IMR-90 (cell line): ENCODE measurements at regions not wholly inside any gene's neighbourhood (a gene's known extent, or its start where the extent isn't known, plus 50 kb on each side); places are given as distances from the start of the nearest gene placed in this dataset.

ENCODE experiments used
- ATAC-seq: fragments of 200-7000 bp; cut with Tn5 transposase; 2 replicates; pipeline ENCODE4 v1.9.1; 2020; ENCODE audit warnings: low read depth, mild to moderate bottlenecking, moderate library complexity
- BruUV-seq: library from RNA; stranded (reverse); fragments of 400-500 nt; replicated peaks from 2 replicates; lab custom pipeline; 2021; lab: Mats Ljungman, UMichigan
- CTCF ChIA-PET: fragments of 300-600 bp; formaldehyde crosslinking; extraction: SDS; loops from one replicate; lab custom pipeline; 2021; ENCODE audit warnings: antibody characterized with exemption; lab: Yijun Ruan, JAX
- POLR2A ChIA-PET: fragments of 300-600 bp; sonication (Branson Sonifier 250); formaldehyde crosslinking; loops from one replicate; lab custom pipeline; 2022; ENCODE audit warnings: antibody characterized with exemption; ENCODE audit not compliant: unreplicated experiment; lab: Charles Lee
- DNase-seq: peaks from one replicate; pipeline ENCODE4 v3.0.0; 2013
- H2AFZ ChIP-seq: replicated peaks from 2 replicates; pipeline ENCODE3; 2013; ENCODE audit warnings: low read length, mild to moderate bottlenecking; ENCODE audit not compliant: poor library complexity
- H2AK5ac ChIP-seq: 2 replicates; pipeline ENCODE4 v1.6.1; 2013; ENCODE audit warnings: low read depth, low read length, inconsistent platforms
- H2AK9ac ChIP-seq: replicated peaks from 2 replicates; pipeline ENCODE3; 2013; ENCODE audit warnings: mild to moderate bottlenecking, low read depth, low read length, moderate library complexity; ENCODE audit not compliant: poor library complexity
- H2BK120ac ChIP-seq: 2 replicates; pipeline ENCODE4 v1.6.1; 2013; ENCODE audit warnings: low read depth, low read length, inconsistent platforms
- H2BK15ac ChIP-seq: 3 replicates; pipeline ENCODE4 v1.6.1; 2013; ENCODE audit warnings: low read depth, low read length, inconsistent platforms
- H2BK20ac ChIP-seq: 2 replicates; pipeline ENCODE4 v1.6.1; 2013; ENCODE audit warnings: low read depth, mild to moderate bottlenecking, inconsistent platforms, low read length, moderate library complexity
- H2BK5ac ChIP-seq: 2 replicates; pipeline ENCODE4 v1.6.1; 2013; ENCODE audit warnings: mild to moderate bottlenecking, low read depth, low read length, inconsistent platforms; ENCODE audit not compliant: poor library complexity, severe bottlenecking
- H3K14ac ChIP-seq: replicated peaks from 2 replicates; pipeline ENCODE4 v1.6.1; 2013; ENCODE audit warnings: low read depth, low read length, inconsistent platforms
- H3K18ac ChIP-seq: 2 replicates; pipeline ENCODE4 v1.6.1; 2013; ENCODE audit warnings: low read depth, low read length, control low read depth
- H3K23ac ChIP-seq: 2 replicates; pipeline ENCODE4 v1.6.1; 2013; ENCODE audit warnings: low read depth, low read length, inconsistent platforms
- H3K27ac ChIP-seq: 2 replicates; pipeline ENCODE4 v1.5.1; 2013; ENCODE audit warnings: mild to moderate bottlenecking, control low read depth, low read length; ENCODE audit not compliant: insufficient read depth
- H3K27me3 ChIP-seq: 2 replicates; pipeline ENCODE4 v1.6.1; 2013; ENCODE audit warnings: low read length; ENCODE audit not compliant: control insufficient read depth, insufficient read depth
- H3K36me3 ChIP-seq: 2 replicates; pipeline ENCODE4 v1.6.1; 2013; ENCODE audit warnings: low read length, mixed read lengths; ENCODE audit not compliant: control insufficient read depth, insufficient read depth
- H3K4ac ChIP-seq: 2 replicates; pipeline ENCODE4 v1.6.1; 2013; ENCODE audit warnings: low read depth, low read length, inconsistent platforms
- H3K4me1 ChIP-seq: 2 replicates; pipeline ENCODE4 v1.6.1; 2013; ENCODE audit warnings: low read length, mixed read lengths; ENCODE audit not compliant: control insufficient read depth, insufficient read depth
- H3K4me2 ChIP-seq: 2 replicates; pipeline ENCODE4 v1.6.1; 2013; ENCODE audit warnings: low read depth, mild to moderate bottlenecking, control low read depth, low read length, moderate library complexity
- H3K4me3 ChIP-seq: 2 replicates; pipeline ENCODE4 v1.5.1; 2013; ENCODE audit warnings: low read depth, mild to moderate bottlenecking, control low read depth, low read length, moderate library complexity; ENCODE audit not compliant: insufficient read depth
- H3K56ac ChIP-seq: 2 replicates; pipeline ENCODE4 v1.6.1; 2013; ENCODE audit warnings: low read length, inconsistent platforms; ENCODE audit not compliant: insufficient read depth; ENCODE audit errors: extremely low read depth
- H3K79me1 ChIP-seq, 2 experiments: 2 replicates each; pipeline ENCODE4 v1.6.1; 2013; ENCODE audit warnings: low read length in 2 of 2, inconsistent platforms in 1 of 2, low read depth in 1 of 2
- H3K9ac ChIP-seq: 2 replicates; pipeline ENCODE4 v1.6.1; 2013; ENCODE audit warnings: low read depth, low read length, control low read depth
- H3K9me1 ChIP-seq: 2 replicates; pipeline ENCODE4 v1.6.1; 2013; ENCODE audit warnings: low read length, inconsistent platforms; ENCODE audit not compliant: insufficient read depth
- H3K9me3 ChIP-seq: 2 replicates; pipeline ENCODE4 v1.6.1; 2013; ENCODE audit warnings: low read length; ENCODE audit not compliant: control insufficient read depth, insufficient read depth
- H4K20me1 ChIP-seq: 2 replicates; pipeline ENCODE4 v1.6.1; 2013; ENCODE audit warnings: low read length, inconsistent platforms; ENCODE audit not compliant: insufficient read depth
- H4K5ac ChIP-seq: 2 replicates; pipeline ENCODE4 v1.6.1; 2013; ENCODE audit warnings: mild to moderate bottlenecking, low read depth, low read length, control low read depth
- H4K8ac ChIP-seq, 2 experiments: 2 replicates each; pipeline ENCODE4 v1.6.1; 2013; ENCODE audit warnings: low read depth in 2 of 2, low read length in 2 of 2, control low read depth in 1 of 2, inconsistent platforms in 1 of 2
- H4K91ac ChIP-seq: 2 replicates; pipeline ENCODE4 v1.6.1; 2013; ENCODE audit warnings: low read depth, low read length, inconsistent platforms; ENCODE audit not compliant: insufficient read depth
- BHLHE40 ChIP-seq: fragments of 150-350 bp; IDR thresholded peaks from 2 replicates; pipeline ENCODE4 v1.6.1; 2016; ENCODE audit warnings: mild to moderate bottlenecking, low read depth, low read length
- MXI1 ChIP-seq: IDR thresholded peaks from 2 replicates; pipeline ENCODE4 v1.6.1; 2012; ENCODE audit warnings: low read depth, mild to moderate bottlenecking, low read length, moderate library complexity, borderline replicate concordance
- WGBS, 2 experiments: methylation state at CpG; one replicate each; pipeline versions ENCODE4 v1.1.5 to v1.1.7; 2013; ENCODE audit warnings: missing lambda C conversion rate in 2 of 2; ENCODE audit not compliant: insufficient read length in 1 of 2; ENCODE audit errors: extremely low coverage in 2 of 2; 5-methylcytosine and 5-hydroxymethylcytosine counted together
- dilution Hi-C: fragments of 300-500 bp; cut with HindIII; formaldehyde crosslinking; loops from one replicate; pipeline ENCODE4 v1.14.3; 2018; ENCODE audit warnings: low sequenced_read_pairs; ENCODE audit not compliant: unreplicated experiment
- in situ Hi-C: fragments of 300-500 bp; cut with MboI; formaldehyde crosslinking; loops from 3 replicates; pipeline ENCODE4 v1.14.3; 2019; ENCODE audit warnings: low sequenced_read_pairs, inconsistent platforms, mixed read lengths
- intact Hi-C: fragments of 100-400 bp; cut with micrococcal nuclease; formaldehyde crosslinking; loops from 2 replicates; pipeline ENCODE4 v1.10.0; 2022
- TF ChIP-seq, protein P1 (sequence below): fragments of 150-350 bp; IDR thresholded peaks from 2 replicates; pipeline ENCODE4 v1.6.1; 2017; ENCODE audit warnings: mild to moderate bottlenecking, antibody characterized with exemption, low read length, low read depth

DNA sequence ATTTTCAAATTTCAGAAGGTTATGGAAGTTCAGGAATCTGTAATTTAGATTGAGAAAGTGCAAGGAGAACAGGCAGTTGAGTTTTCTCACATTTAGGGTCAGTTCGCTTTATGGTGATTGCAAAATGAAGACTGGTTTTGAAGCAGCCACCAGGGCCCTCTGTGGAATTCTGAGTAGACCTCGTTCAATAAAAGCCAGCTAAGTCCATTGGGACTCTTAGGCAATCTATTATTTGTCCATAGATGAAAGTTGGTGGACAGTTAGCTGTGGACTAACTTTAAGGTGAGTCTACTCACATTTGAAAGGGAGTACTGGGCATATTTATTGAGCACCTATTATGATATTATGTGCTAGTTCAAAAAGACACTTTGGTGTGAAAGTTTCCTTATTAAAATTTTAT, 266.3 kb upstream of the LINC00305 start:
- H3K9ac ChIP-seq, result no peak overlapping the region
- WGBS, 2 experiments, result no CpG with 5 or more reads among the region's 2 CpGs
- H3K27ac ChIP-seq, result no peak overlapping the region
- no peaks in the 10 kb centered on the region for H3K9me1 ChIP-seq
- H3K18ac ChIP-seq, result no peak overlapping the region
- H3K4ac ChIP-seq, result no peak overlapping the region
- no peak overlapping the region for H3K4me3 ChIP-seq
- no peak overlapping the region for H4K91ac ChIP-seq
- CTCF ChIA-PET, result no interaction called here
- no peak overlapping the region for H4K8ac ChIP-seq
- no peaks in the 10 kb centered on the region for H3K79me1 ChIP-seq
- no peak overlapping the region for H2AFZ ChIP-seq
- no peaks in the 10 kb centered on the region for H3K36me3 ChIP-seq
- H2AK5ac ChIP-seq, result no peak overlapping the region
- H2BK5ac ChIP-seq, result no peak overlapping the region
- intact Hi-C loops (no loop called here), dilution Hi-C loops (no loop called here), in situ Hi-C loops (no loop called here)
- H3K4me1 ChIP-seq, result no peaks in the 10 kb centered on the region
- no peak overlapping the region for H3K56ac ChIP-seq
- DNase-seq (no peak), ATAC-seq (no peak)
- no peak overlapping the region for H3K23ac ChIP-seq
- no peak overlapping the region for H4K5ac ChIP-seq
- no peak overlapping the region for H2BK20ac ChIP-seq
- H3K9me3 ChIP-seq, result peaks cover 10% of the 10 kb centered on the region
- H2BK15ac ChIP-seq, result no peak overlapping the region
- H2BK120ac ChIP-seq, result no peak overlapping the region
- H4K20me1 ChIP-seq, result no peaks in the 10 kb centered on the region
- no peaks in the 10 kb centered on the region for H3K27me3 ChIP-seq
- H2AK9ac ChIP-seq, result no peak overlapping the region
- no TSS peak for BruUV-seq
- no peak overlapping the region for H3K4me2 ChIP-seq
- TF ChIP-seq MXI1 (no peak), BHLHE40 (no peak)
- TF ChIP-seq, protein P1, sequence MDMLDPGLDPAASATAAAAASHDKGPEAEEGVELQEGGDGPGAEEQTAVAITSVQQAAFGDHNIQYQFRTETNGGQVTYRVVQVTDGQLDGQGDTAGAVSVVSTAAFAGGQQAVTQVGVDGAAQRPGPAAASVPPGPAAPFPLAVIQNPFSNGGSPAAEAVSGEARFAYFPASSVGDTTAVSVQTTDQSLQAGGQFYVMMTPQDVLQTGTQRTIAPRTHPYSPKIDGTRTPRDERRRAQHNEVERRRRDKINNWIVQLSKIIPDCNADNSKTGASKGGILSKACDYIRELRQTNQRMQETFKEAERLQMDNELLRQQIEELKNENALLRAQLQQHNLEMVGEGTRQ, result no peak
- no peak overlapping the region for H3K14ac ChIP-seq
- POLR2A ChIA-PET, result no interaction called here
